C4-2B (cell line): ENCODE measurements at regions not wholly inside any gene's neighbourhood (a gene's known extent, or its start where the extent isn't known, plus 50 kb on each side); places are given as distances from the start of the nearest gene placed in this dataset.

Experiments
- H3K27ac ChIP-seq: fragments of 450-650 bp; 2 replicates; pipeline ENCODE4 v1.5.1; 2017
- CTCF ChIP-seq: fragments of 450-650 bp; conservative IDR thresholded peaks from 2 replicates; pipeline ENCODE4 v1.5.1; 2017; ENCODE audit warnings: mild to moderate bottlenecking
- ZFX ChIP-seq: fragments of 450-650 bp; IDR thresholded peaks from 2 replicates; pipeline ENCODE4 v1.6.1; 2017

GRCh38 chr1:29789221-29789909 is 553.0 kb downstream of the PTPRU start:
- TF ChIP-seq ZFX = no peak
- TF ChIP-seq CTCF = no peak

GRCh38 chr1:29786791-29787732 is 550.7 kb downstream of the PTPRU start:
- no peak overlapping the region for H3K27ac ChIP-seq
- TF ChIP-seq ZFX (no peak), CTCF (no peak)

More at GRCh38 chr1:29789221-29789909, 553.0 kb downstream of the PTPRU start:
- no peak overlapping the region for H3K27ac ChIP-seq

GRCh38 chr1:29786195-29786594 is 549.9 kb downstream of the PTPRU start:
- no peak for TF ChIP-seq ZFX
- no peak for TF ChIP-seq CTCF
- no peak overlapping the region for H3K27ac ChIP-seq

- no peak for TF ChIP-seq ZFX
- TF ChIP-seq CTCF = no peak
- no peak overlapping the region for H3K27ac ChIP-seq
These were observed 549.2 kb downstream of the PTPRU start for GRCh38 chr1:29785554-29785953.

GRCh38 chr1:29785137-29785527 is 548.8 kb downstream of the PTPRU start:
- TF ChIP-seq ZFX (no peak), CTCF (no peak)
- H3K27ac ChIP-seq = no peak overlapping the region

GRCh38 chr1:29784276-29785136 is 548.2 kb downstream of the PTPRU start:
- TF ChIP-seq CTCF (no peak), ZFX (no peak)
- H3K27ac ChIP-seq = no peak overlapping the region
